EL (cell line): ENCODE measurements at regions not wholly inside any gene's neighbourhood (a gene's known extent, or its start where the extent isn't known, plus 50 kb on each side); places are given as distances from the start of the nearest gene placed in this dataset.

ENCODE experiments used
- DNase-seq: peaks from one replicate; pipeline ENCODE4 v3.0.0-alpha.2; 2016

- DNase-seq, result peak; percentile 50
Observed at GRCh38 chr6:40906759-40907158, 132.3 kb downstream of the UNC5CL start.

GRCh38 chr6:40904583-40905194, 134.3 kb downstream of the UNC5CL start:
- no peak for DNase-seq

GRCh38 chr6:40903456-40903855, 135.6 kb downstream of the UNC5CL start:
- no peak for DNase-seq

- DNase-seq, result no peak
Observed at GRCh38 chr6:40901322-40902055, 137.5 kb downstream of the UNC5CL start.

- DNase-seq, result no peak
Observed at GRCh38 chr6:40900791-40901190, 138.2 kb downstream of the UNC5CL start.

- no peak for DNase-seq
Observed at GRCh38 chr6:40899684-40900155, 139.3 kb downstream of the UNC5CL start.

GRCh38 chr6:40898073-40898472, 140.9 kb downstream of the UNC5CL start:
- no peak for DNase-seq

GRCh38 chr6:40897390-40898003, 141.5 kb downstream of the UNC5CL start:
- DNase-seq, result no peak

- DNase-seq, result no peak
Observed at GRCh38 chr6:40896696-40897095, 142.3 kb downstream of the UNC5CL start.

- DNase-seq, result peak; percentile 60
Observed at GRCh38 chr6:40894962-40895799, 143.8 kb downstream of the UNC5CL start.

- DNase-seq, result no peak
Observed at GRCh38 chr6:40893021-40893420, 146.0 kb downstream of the UNC5CL start.

GRCh38 chr6:40892223-40892622, 146.8 kb downstream of the UNC5CL start:
- DNase-seq, result no peak

- DNase-seq, result no peak
Observed at GRCh38 chr6:40891686-40892085, 147.3 kb downstream of the UNC5CL start.

GRCh38 chr6:40891131-40891530, 147.9 kb downstream of the UNC5CL start:
- no peak for DNase-seq

GRCh38 chr6:40889137-40889832, 149.7 kb downstream of the UNC5CL start:
- DNase-seq, result no peak

- DNase-seq, result no peak
Observed at GRCh38 chr6:40888456-40888990, 150.5 kb downstream of the UNC5CL start.

- no peak for DNase-seq
Observed at GRCh38 chr6:40887792-40888340, 151.2 kb downstream of the UNC5CL start.

GRCh38 chr6:40887079-40887791, 151.8 kb downstream of the UNC5CL start:
- DNase-seq, result no peak

- DNase-seq, result no peak
Observed at GRCh38 chr6:40885139-40885774, 153.8 kb downstream of the UNC5CL start.

GRCh38 chr6:40882323-40882997, 156.6 kb downstream of the UNC5CL start:
- no peak for DNase-seq
